NCI-H1092 treated with DMSO at 0.1 percent for 48 hours (cell line): ENCODE measurements at regions not wholly inside any gene's neighbourhood (a gene's known extent, or its start where the extent isn't known, plus 50 kb on each side); places are given as distances from the start of the nearest gene placed in this dataset.
"Not testable (repeated sequence)": the region's sequence is repeated elsewhere in the genome, so short reads cannot be mapped to it uniquely, and the experiment has no call there.

Experiments used
- DNase-seq: peaks from one replicate; lab custom pipeline; 2025; lab: John Stamatoyannopoulos, UW

DNA sequence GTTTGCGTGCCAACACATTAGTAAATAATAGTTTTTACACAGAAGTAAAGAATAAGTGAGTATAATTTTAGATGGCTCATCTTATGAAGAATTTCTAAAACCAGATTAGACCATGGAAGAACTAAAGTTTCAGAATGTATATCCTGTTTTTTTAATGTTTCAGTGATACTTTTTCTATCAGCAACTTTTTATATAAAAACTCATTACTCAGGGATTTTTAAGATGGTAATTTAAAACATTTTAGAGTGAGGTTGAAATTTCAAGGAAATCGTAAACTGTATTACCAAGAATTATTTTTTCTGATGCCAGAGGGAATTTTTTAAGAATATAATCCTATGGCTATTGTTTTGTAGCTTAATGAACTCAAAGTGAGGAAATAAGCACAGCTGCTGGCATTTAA lies 128.5 kb upstream of the FANCL start:
- DNase-seq = no peak

DNA sequence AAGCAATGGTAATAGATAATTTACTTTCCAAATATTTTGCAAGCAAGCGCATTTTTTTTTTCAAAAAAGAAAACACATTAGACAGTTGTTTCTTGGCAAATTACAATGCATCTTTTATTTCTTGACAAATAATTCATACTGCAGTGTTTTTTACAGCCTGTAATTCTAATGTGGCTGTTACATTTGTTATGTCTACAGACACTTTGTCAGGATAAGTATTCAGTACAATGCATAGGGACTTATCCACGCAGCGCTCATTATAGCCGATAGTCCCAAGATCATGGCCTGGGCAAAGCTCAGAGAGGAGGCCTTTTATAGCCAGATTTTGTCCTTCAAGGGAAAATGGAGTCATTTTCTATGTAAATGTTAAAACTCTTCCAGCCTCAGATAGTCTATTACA lies 123.0 kb upstream of the FANCL start:
- DNase-seq = no peak

DNA sequence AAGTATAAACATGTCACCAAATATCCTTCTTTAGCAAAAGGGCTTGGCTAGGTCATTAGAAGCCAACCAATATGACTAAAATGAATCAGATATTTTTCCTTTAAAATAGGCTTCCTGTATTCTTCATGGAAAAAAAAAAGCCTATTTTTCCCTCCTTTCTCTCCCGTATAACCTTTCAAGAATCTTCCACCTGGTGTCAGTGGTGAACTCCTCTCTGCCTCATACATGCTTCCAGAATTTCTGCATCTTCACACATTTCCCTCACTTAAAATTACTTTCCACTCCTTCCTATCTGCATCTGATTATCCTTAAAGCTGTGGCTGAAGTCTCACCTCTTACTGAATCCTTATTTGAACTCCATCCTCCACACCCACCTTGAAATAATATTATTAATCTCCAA lies 116.9 kb upstream of the FANCL start:
- DNase-seq = no peak

DNA sequence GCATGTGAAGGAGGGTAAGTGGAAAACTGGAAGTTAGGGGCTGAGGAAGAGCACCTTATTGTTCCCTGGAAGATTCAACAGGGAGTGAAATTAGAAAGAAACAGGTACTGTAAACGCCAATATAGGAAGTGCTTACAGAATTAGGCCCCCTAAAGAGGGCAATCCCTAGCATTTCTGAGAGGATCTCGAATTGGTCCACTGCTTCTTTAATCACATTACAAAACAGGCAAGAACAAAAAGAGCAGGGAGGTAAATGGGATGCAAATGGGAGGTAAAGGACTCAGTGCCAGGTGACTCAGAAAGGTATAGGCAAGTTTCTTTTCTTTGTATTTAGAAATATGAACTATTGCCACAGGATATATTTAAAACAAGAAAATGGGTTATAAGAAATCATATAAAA lies 116.4 kb upstream of the FANCL start:
- no peak for DNase-seq

DNA sequence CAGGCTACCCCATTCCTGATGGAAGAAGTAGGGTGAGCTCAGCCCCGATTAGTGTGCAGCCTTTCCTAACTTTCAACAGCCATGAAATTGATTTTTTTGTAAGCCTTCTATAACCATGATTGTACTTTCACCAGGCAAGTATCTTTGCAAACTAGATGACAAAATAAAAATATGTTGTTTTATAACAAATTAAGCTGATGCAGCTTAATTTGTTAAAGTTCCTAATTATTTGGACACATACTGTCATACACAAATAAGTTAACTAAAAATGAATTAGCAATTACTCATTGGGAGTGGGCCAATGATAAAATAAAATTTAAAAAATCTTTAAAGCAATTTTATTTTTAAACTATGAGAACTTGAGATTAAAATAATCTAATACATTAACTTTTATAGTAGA lies 113.1 kb upstream of the FANCL start:
- DNase-seq = no peak

DNA sequence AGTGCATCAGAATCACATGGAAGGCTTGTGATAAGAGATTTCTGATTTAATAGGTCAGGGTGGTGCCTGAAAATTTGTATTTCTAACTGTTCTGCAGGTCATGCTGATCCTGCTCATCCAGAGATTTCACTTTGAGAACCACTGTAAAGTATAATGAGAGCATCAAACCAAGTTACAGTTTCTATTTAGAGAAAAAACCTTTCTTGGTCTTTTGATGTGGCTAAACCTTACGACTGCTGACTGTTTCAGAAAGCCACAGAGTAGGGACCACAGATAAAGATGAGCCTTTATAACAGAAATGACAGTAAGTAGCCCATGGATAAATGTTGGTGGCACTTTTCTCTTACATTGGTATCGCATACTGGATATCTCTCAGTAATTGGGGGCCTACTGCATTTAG lies 109.4 kb upstream of the FANCL start:
- no peak for DNase-seq

DNA sequence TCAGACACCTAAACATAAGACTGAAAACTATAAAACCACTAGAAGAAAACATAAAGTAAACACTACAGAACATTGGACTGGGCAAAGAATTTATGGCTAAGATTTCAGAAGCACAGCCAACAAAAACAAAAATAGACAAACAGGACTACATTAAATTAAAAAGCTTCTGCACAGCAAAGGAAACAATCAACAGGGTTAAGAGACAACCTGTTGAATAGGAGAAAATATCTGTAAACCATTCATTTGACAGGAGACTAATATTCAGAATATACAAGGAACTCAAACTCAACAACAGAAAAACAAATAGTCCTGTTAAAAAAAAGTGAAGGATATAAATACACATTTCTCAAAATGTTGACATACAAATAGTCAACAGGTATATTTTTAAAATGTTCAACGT lies 106.7 kb upstream of the FANCL start:
- DNase-seq = no peak

DNA sequence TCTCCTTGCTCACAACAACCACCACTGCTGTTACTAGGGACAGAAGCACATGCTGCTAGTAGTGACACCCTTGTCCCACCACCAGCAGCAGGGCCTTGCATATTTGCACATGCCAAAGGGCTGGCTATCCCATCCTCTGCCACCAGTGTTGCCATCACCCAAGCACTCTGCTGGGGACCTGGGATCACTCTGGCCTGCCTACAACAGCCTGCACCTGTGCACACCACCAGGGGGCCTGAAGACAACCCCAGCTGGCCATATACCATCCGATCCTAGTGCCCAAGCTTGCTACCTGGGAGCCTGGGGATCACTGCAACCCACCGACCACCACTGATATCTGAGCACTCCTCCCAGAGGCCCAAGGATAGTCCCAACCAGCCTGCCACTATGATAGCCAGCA lies 99.9 kb upstream of the FANCL start:
- no peak for DNase-seq

DNA sequence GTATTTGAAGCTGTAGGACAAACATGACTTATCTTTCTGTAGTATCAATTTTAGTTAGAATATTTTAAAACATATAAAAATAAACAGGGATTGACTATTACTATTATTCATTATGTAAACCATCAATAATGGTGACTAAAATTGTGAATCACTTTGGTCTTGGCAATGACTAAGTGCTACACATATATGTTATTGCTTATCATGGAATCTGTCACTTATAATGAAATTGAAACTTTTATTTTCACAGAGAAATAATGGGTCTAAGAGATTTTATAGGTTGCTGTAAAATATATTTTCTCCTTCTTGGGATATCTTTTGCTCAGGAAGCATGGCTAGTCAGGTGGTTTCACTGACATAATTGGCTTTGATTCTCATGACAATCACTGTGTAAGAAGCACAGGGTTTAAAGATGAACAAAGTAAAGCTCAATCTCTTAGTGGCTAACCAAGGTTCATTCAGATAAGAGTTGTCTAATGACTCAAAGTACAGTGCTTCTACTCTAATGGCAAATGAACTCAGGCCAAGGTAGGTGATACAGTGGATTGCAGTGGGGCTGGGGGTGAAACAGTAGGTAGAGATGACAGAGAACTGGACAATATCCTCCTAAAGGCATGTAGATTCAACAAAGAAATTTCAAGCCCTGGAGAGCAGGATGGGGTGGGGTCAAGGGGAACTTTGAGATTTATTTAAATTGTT lies 98.6 kb upstream of the FANCL start:
- DNase-seq = no peak

DNA sequence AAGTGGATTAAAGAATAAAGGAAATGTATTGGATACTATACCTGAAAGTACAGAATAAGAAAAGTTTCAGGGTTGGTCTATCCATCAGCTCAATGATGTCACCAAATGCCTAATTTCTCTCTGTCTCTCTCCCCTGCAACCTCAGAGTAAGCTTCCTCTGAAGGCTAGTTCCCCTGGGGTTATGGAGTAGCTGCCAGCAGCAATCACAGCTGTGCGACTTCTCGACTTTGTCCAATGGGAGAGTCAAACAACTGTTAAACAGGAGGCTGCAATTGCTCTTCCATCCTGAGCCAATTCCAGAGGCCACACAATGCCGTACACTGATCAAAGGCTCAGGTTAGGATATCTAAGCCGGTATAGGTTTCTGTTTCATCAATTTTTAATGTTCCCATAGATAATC lies 95.3 kb upstream of the FANCL start:
- no peak for DNase-seq

DNA sequence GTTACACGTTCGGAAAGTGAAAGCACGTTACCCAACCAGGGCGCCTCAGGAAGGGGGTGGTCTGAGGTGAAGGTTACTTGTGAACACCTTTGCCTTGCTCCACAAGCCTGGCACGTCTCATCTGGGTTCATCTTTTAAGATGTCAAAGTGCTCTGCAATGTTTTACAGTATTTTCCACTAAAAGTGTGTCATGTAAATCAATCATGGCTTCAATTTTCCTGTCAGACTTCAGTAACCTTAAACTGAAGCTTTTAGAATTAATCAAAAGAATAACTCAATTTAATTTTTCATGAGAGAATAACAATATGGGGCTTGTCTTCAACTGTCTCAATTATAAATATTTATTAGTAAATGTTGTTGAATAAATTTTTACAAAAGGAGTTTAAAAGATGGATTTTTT lies 93.3 kb upstream of the FANCL start:
- no peak for DNase-seq

DNA sequence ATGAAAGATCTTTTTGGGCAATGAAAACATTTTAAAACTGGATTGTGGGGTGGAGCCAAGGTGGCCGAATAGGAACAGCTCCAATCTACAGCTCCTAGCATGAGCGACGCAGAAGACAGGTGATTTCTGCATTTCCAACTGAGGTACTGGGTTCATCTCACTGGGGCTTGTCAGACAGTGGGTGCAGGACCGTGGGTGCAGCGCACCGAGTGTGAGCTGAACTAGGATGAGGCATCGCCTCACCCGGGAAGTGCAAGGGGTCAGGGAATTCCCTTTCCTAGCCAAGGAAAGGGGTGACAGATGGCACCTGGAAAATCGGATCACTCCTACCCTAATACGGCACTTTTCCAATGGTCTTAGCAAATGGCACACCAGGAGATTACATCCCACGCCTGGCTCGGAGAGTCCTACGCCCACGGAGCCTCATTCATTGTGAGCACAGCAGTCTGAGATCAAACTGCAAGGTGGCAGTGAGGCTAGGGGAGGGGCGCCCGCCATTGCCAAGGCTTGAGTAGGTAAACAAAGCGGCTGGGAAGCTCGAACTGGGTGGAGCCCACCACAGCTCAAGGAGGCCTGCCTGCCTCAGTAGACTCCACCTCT lies 84.3 kb upstream of the FANCL start:
- not testable (repeated sequence) for DNase-seq

DNA sequence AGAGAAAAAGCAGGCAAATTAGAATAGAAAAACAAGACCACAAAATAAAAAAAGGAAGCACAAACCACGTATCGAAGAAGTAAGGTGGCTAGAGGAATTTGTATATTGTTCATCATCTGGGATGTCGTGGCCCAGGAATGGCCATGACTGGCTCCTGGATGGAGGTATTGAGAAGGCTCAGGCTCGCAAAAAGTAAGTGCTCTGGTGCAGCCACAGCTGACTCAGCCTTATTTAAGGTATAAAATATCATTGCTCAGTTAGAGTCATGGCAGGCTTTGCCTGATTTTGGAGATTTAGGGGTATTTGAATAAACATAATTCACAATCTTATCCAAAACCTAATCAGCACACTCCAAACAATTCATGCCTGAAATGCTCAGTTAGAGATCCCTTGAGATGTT lies 78.4 kb upstream of the FANCL start:
- no peak for DNase-seq

DNA sequence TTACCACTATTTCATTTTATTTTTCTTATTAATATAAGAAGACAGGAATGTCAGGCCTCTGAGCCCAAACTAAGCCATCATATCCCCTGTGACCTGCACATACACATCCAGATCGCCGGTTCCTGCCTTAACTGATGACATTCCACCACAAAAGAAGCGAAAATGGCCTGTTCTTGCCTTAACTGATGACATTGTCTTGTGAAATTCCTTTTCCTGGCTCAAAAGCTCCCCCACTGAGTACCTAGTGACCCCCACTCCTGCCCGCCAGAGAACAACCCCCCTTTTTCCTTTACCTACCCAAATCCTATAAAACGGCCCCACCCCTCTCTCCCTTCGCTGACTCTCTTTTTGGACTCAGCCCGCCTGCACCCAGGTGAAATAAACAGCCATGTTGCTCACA lies 77.8 kb upstream of the FANCL start:
- DNase-seq = not testable (repeated sequence)

DNA sequence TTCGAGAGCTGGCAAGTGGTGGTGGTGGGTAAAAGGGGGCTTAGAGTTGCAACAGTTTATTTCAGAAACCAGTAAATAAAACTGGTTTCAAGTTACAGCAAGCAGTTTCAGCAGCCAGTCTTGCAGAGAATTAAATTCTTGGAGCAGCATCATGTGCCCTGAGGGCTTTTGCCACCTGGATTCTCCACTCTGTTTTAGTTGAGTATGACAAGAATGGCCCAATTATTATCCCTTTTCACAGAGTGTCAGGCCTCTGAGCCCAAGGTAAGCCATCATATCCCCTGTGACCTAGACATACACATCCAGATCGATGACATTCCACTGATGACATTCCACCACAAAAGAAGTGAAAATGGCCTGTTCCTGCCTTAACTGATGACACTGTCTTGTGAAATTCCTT lies 72.8 kb upstream of the FANCL start:
- DNase-seq = no peak

DNA sequence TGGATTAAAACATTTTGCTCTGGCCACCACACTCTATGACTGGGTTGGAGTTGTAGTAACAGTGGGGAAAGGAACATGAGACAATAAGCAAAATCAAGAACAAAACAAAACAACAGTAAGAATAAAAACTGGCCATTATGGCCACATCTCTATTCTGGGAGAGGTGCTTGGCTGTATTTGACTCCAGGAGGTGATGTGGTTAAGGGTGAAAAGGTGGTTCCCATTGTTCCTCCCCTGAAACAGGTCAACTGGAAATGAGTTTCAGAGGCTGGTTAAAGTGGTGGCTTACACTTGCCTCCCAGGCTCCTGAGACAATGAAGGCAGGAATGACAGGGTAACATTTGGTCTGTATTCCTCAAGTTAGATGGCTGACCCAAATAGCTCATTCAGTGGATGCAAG lies 67.3 kb upstream of the FANCL start:
- no peak for DNase-seq

DNA sequence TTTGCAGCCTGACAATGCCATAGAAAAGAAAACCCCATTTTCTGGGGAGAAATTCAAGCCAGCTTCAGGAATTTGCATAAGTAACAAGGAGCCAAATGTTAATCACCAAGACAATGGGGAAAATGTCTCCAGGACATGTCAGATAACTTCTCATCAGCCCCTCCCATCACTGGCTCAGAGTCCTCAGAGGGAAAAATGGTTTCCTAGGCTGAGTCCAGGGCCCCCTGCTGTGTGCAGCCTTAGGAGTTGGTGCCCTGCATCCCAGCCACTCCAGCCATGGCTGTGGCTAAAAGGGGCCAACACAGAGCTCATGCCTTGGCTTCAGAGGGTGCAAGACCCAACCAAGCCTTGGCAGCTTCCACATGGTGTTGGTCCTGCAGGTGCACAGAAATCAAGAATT lies 63.7 kb upstream of the FANCL start:
- no peak for DNase-seq

DNA sequence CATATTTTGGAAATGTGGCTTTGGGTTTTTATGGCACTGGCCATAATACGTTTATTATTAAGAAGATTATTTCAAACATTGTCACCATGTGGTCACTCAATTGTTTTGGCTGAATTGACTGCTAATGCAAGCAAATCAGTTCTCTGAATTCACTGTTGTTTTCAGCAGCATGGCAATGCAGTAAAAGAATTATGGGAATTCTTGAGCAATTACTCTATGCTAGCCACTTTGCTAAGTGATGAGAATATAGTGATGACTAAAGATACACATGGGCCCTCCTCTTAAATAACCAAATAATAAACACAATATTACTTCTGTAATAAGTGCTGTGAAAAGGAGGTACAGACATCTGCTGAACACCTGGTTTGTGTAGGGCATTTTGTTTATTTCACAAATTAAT lies 58.0 kb upstream of the FANCL start:
- no peak for DNase-seq

DNA sequence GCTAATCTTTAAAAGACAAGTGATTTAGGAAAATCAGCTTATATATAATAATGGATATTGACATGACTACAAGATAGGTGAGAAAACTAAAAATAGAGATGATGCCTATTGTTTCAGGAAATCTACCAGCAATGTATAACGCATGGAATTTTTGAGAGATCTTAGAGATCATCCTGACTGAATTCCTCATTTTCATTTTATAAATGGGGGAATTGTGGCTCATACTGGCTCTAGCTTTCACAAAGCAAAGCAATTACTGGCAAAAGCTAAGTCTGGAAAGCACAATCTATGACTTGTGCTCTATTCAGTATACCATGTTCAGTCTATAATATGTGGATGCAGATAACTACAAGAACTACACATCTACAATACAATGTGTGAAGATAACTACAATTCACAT lies 51.9 kb upstream of the FANCL start:
- no peak for DNase-seq

DNA sequence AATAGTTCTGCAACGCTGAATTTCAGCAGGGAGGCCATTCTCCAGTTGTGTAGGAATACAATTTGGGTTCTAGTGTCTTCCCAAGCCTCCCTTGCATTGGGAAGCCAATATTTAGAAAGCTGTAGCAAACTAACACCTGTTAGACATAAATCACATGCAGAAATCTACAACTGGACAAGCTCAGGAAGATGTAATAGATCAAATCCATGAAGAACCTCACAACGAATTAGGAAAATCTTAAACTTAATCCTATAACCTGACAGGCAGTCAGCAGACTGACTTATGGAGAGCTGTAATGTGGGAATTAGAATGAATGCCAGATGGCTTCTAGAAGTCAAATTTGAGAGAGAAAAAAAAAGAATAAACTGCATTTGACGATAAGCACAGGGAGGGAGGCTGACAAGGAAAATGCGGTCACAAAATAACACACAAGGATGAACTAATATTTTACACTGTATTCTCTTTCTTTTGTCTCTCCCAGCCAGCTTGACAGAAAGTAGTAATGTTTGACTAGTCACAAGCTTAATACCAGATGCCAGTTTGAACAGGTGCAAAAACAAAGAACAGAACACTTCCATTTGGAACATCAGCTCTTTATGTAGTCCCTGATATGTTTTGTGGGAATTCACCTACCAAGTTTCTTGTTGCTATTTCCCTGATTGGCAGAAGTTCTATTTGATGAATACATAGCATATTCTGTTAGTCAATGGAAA lies 50.8 kb upstream of the FANCL start:
- DNase-seq = peak; percentile 17
